Effector CD4-positive, alpha-beta T cell (primary cell): ENCODE measurements at regions not wholly inside any gene's neighbourhood (a gene's known extent, or its start where the extent isn't known, plus 50 kb on each side); places are given as distances from the start of the nearest gene placed in this dataset.

Source experiments
- DNase-seq: peaks from one replicate; pipeline ENCODE4 v3.0.0-alpha.2; 2020

GRCh38 chr3:22117751-22118346, 366.8 kb upstream of the ZNF385D start:
- DNase-seq: no peak

- no peak for DNase-seq
These were observed 367.5 kb upstream of the ZNF385D start for GRCh38 chr3:22118542-22118941.

GRCh38 chr3:22121068-22121701, 370.2 kb upstream of the ZNF385D start:
- no peak for DNase-seq

- no peak for DNase-seq
These were observed 371.6 kb upstream of the ZNF385D start for GRCh38 chr3:22122567-22122966.

DNA sequence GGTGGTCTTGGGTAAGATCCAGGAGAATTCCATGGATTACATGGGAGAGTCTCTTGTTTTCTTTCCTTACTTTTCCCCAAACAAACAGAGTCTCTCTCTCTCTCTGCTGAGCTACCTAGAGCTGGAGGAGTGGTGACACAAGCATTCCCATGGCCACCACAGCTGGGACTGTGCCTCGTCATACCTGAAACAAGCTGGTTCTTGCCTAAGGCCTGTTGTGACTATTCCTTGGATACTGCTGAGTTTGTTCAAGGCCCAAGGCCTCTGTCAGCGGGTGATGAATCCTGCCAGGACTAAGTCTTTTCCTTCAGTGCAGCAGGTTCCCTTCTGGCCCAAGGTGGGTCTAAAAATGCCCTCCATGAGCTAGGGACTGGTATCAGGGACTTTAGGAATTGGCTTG, 378.1 kb upstream of the ZNF385D start:
- DNase-seq: no peak

DNA sequence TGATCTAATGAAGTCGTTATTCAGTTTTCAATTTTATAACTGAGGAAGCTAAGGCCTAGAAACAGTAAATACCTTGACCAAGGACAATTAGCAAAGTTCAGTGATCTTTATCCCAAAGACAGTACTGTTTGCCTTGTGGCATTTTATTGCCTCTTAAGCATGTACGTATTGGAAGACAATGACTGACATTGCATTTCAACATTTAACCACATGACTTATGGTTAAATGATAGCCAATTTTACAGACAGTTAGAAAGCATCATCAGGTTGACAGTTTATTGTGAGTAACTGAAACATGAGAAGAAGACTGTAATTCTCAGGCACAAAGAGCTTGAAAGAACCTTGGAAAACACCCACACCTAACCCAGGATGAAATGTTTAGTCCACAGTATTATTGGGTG, 390.8 kb upstream of the ZNF385D start:
- no peak for DNase-seq

DNA sequence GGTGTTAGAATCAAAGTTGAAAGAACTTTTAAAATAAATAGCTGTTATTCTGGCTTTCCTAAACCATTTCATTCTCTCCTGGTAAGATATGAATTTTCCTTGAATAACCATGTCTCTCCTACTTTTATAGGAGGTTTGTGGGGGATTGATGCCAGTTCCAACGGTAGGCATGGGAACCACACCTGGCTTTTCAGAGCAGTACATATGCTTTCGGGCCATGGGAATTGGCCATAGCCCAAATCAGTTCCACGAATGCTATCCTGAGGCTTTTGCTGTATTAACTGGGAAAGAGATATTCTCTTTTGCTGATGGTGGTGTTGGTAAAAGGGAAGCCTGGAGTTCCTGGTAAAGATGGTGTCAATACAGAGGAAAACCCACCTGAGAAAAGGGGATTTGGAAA, 396.2 kb upstream of the ZNF385D start:
- DNase-seq: no peak

DNA sequence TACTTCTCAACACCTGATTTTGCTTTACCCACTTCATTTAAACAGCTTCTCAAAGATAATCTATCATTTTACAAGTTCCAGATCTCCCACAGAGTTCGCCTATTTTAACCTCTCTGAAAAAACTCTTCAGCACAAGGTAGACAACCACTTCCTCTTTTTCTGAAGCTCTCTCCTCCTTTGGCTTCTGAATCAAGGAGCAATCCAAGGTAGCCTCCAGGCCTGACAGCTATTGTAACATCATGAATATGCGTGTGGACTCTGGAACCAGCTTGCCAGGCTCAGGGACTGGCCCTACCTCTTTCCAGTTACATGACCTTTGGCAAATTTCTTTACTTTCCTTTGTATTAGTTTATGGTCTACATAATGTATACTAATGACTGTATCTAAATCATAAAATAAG, 405.9 kb upstream of the ZNF385D start:
- DNase-seq: no peak

DNA sequence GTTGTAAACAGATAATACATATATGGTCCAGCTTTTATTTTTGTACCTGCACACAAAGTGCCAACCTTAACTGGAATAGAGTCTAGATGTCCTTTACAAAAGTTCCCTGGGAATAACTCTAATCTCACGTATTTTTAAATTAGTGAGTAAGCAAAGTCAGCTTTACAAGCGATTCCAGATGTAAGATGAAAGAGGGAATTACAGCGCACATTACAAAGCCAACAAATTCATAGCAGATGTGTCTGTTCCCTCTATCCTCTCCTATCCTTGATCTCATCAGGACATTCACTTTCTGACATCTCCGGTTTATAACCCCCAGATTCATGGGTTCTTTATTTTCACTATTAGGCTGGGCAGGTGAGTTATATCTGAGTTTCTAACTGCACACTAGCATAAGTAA, 406.8 kb upstream of the ZNF385D start:
- DNase-seq: no peak

GRCh38 chr3:22159004-22159695, 408.1 kb upstream of the ZNF385D start:
- no peak for DNase-seq

DNA sequence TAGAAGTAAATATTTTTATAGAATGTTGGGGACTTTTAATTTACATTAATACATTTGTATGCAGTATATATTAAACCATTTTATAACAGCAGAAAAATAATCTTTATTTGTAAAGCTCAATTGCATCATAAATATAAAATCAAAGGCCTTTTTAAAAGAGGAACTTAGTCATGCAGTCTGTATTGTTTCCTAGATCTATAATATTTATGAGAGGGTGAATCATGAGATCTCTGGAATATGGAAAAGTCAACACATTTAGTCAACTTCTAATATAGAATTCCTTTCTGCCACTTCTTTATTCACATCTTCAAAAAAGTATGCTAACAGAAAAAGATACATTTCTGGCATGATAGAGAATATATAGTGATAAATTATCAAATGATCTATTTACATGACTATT, 410.3 kb upstream of the ZNF385D start:
- no peak for DNase-seq

- no peak for DNase-seq
These were observed 419.4 kb upstream of the ZNF385D start for GRCh38 chr3:22170370-22170769.

- DNase-seq: no peak
These were observed 422.0 kb upstream of the ZNF385D start for GRCh38 chr3:22172964-22173363.

GRCh38 chr3:22175947-22176346, 424.9 kb upstream of the ZNF385D start:
- no peak for DNase-seq

- no peak for DNase-seq
These were observed 425.9 kb upstream of the ZNF385D start for GRCh38 chr3:22176911-22177310.

GRCh38 chr3:22189616-22190015, 438.6 kb upstream of the ZNF385D start:
- DNase-seq: no peak

- DNase-seq: no peak
These were observed 448.1 kb upstream of the ZNF385D start for GRCh38 chr3:22199095-22199494.

DNA sequence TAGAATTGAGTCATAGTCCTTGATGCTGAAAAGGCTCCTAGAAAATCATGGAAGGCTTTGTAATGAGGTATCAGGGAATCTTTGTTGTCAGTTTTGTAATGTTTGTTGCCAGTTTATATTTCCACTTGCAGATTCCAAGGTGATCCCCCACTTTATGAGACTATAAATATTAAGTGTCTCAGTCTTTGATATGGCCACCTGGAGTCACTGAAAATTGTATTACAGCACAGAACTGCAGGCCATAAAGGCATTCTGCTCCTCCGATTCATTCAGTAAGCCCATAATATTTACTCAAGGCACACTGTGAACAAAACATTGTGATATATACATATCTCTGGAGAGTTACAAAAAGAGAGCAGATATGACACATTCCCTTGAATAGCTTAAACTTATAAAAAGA, 457.8 kb upstream of the ZNF385D start:
- DNase-seq: no peak

DNA sequence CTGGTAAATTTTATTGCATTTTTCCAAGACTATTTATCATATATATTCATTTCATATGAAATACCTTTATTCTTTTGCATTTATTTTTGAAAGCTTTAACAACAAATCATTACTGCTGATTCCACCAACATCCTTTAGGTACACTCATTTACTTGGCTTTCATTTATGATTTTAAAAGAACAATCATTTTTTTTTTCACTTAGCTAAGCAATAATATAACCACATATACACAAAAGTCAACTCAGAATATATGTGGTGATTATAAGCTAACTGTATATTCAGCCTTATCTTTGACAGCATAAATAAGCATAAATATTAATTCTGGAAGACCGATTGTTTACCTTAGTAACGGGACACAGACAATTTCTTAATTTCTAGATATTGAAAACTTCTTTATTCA, 458.6 kb upstream of the ZNF385D start:
- no peak for DNase-seq

DNA sequence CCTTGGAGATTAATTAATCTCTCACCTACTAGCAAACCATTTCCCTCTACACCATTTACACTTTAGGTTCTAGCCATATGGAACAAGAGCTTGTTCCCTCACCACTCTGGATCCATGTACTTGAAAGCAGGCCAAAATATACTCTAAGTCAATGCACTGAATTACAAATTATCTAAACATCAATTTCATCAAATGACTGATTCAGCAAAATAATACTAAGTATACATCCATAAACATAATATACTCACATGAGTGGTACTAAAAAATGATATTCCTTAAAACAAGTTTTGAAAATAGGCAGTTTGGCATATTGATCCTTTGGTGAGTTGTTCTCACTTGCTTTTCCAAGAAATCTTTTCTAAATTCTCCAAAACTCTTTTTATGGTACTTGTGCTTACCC, 459.7 kb upstream of the ZNF385D start:
- DNase-seq: no peak

GRCh38 chr3:22216601-22217000, 465.6 kb upstream of the ZNF385D start:
- DNase-seq: no peak

DNA sequence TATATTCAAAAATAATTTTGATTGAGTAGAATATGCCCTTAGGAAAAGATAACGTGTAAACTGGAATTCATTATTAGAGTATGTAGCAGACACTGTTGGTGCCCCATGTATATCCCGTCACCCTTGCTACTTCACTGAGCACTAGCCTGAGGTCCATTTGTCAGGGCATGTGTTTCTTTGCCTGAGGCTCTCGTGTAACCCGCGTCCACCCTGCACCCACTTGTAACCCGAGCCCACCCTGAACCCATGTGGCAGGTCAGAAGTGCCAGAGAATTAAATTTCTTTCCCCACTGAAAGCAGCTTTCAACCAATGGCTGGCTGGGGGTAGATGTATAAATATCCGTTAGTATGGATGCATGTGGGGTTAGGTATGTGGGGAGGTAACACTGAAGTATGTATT, 474.2 kb upstream of the ZNF385D start:
- no peak for DNase-seq

- no peak for DNase-seq
These were observed 477.7 kb upstream of the ZNF385D start for GRCh38 chr3:22228705-22229104.

GRCh38 chr3:22231061-22231460, 480.1 kb upstream of the ZNF385D start:
- no peak for DNase-seq
